ENCODE measurements at regions not wholly inside any gene's neighbourhood (a gene's known extent, or its start where the extent isn't known, plus 50 kb on each side); places are given as distances from the start of the nearest gene placed in this dataset.

- intact Hi-C loops (cut with micrococcal nuclease), result no loop called here
- H3K4me1 Mint-ChIP-seq (ENCODE audit: low read depth), result no peaks in the 10 kb centered on the region
- no peak overlapping the region for H3K4me3 Mint-ChIP-seq
- H3K9me3 Mint-ChIP-seq, result peaks cover 8% of the 10 kb centered on the region
- H3K27ac Mint-ChIP-seq, result no peak overlapping the region
- no peaks in the 10 kb centered on the region for H3K36me3 Mint-ChIP-seq (ENCODE audit: low read depth)
- H3K27me3 Mint-ChIP-seq, result peaks cover 4% of the 10 kb centered on the region
Measured at GRCh38 chr10:131731780-131732630, 168.8 kb upstream of the PPP2R2D start.

GRCh38 chr10:131732631-131733127, 168.1 kb upstream of the PPP2R2D start:
- peaks cover 2% of the 10 kb centered on the region for H3K27me3 Mint-ChIP-seq
- no peaks in the 10 kb centered on the region for H3K4me1 Mint-ChIP-seq (ENCODE audit: low read depth)
- intact Hi-C loops (cut with micrococcal nuclease), result no loop called here
- peaks cover 8% of the 10 kb centered on the region for H3K9me3 Mint-ChIP-seq
- no peak overlapping the region for H3K27ac Mint-ChIP-seq
- no peaks in the 10 kb centered on the region for H3K36me3 Mint-ChIP-seq (ENCODE audit: low read depth)
- H3K4me3 Mint-ChIP-seq, result no peak overlapping the region

- Mint-ChIP-seq H3K4me3 (no peak overlapping the region), H3K4me1 (ENCODE audit: low read depth) (no peaks in the 10 kb centered on the region)
Measured at GRCh38 chr10:131733596-131733995, 167.2 kb upstream of the PPP2R2D start.

GRCh38 chr10:131735577-131735976, 165.2 kb upstream of the PPP2R2D start:
- no peak overlapping the region for H3K4me3 Mint-ChIP-seq
- H3K27me3 Mint-ChIP-seq, result peaks cover 2% of the 10 kb centered on the region
- peaks cover 8% of the 10 kb centered on the region for H3K9me3 Mint-ChIP-seq
- H3K27ac Mint-ChIP-seq, result no peak overlapping the region
- H3K4me1 Mint-ChIP-seq (ENCODE audit: low read depth), result peaks cover 8% of the 10 kb centered on the region
- H3K36me3 Mint-ChIP-seq (ENCODE audit: low read depth), result no peaks in the 10 kb centered on the region
- intact Hi-C loops (cut with micrococcal nuclease), result no loop called here

More at GRCh38 chr10:131733596-131733995, 167.2 kb upstream of the PPP2R2D start:
- H3K27me3 Mint-ChIP-seq, result peaks cover 2% of the 10 kb centered on the region
- no peaks in the 10 kb centered on the region for H3K36me3 Mint-ChIP-seq (ENCODE audit: low read depth)
- peaks cover 8% of the 10 kb centered on the region for H3K9me3 Mint-ChIP-seq
- no peak overlapping the region for H3K27ac Mint-ChIP-seq
- intact Hi-C loops (cut with micrococcal nuclease), result no loop called here

- H3K27me3 Mint-ChIP-seq, result no peaks in the 10 kb centered on the region
- H3K4me1 Mint-ChIP-seq (ENCODE audit: low read depth), result peaks cover 8% of the 10 kb centered on the region
- peaks cover 8% of the 10 kb centered on the region for H3K9me3 Mint-ChIP-seq
- no peak overlapping the region for H3K4me3 Mint-ChIP-seq
- H3K27ac Mint-ChIP-seq, result no peak overlapping the region
- no peaks in the 10 kb centered on the region for H3K36me3 Mint-ChIP-seq (ENCODE audit: low read depth)
- intact Hi-C loops (cut with micrococcal nuclease), result no loop called here
Measured at GRCh38 chr10:131736321-131736980, 164.4 kb upstream of the PPP2R2D start.

- Mint-ChIP-seq H3K36me3 (ENCODE audit: low read depth) (no peaks in the 10 kb centered on the region), H3K4me1 (ENCODE audit: low read depth) (peaks cover 8% of the 10 kb centered on the region), H3K27ac (no peak overlapping the region), H3K9me3 (no peaks in the 10 kb centered on the region), H3K4me3 (no peak overlapping the region), H3K27me3 (no peaks in the 10 kb centered on the region)
- intact Hi-C loops (cut with micrococcal nuclease), result no loop called here
Measured at GRCh38 chr10:131737543-131738395, 163.0 kb upstream of the PPP2R2D start.

- intact Hi-C loops (cut with micrococcal nuclease), result no loop called here
- H3K36me3 Mint-ChIP-seq (ENCODE audit: low read depth), result no peaks in the 10 kb centered on the region
- H3K9me3 Mint-ChIP-seq, result no peaks in the 10 kb centered on the region
- H3K4me3 Mint-ChIP-seq, result no peak overlapping the region
- peaks cover 9% of the 10 kb centered on the region for H3K4me1 Mint-ChIP-seq (ENCODE audit: low read depth)
- no peak overlapping the region for H3K27ac Mint-ChIP-seq
- H3K27me3 Mint-ChIP-seq, result peaks cover 1% of the 10 kb centered on the region
Measured at GRCh38 chr10:131738396-131738735, 162.4 kb upstream of the PPP2R2D start.

- no peak overlapping the region for H3K27ac Mint-ChIP-seq
- no peaks in the 10 kb centered on the region for H3K36me3 Mint-ChIP-seq (ENCODE audit: low read depth)
- H3K9me3 Mint-ChIP-seq, result no peaks in the 10 kb centered on the region
- H3K27me3 Mint-ChIP-seq, result peaks cover 10% of the 10 kb centered on the region
- intact Hi-C loops (cut with micrococcal nuclease), result no loop called here
- H3K4me1 Mint-ChIP-seq (ENCODE audit: low read depth), result peaks cover 17% of the 10 kb centered on the region
- H3K4me3 Mint-ChIP-seq, result no peak overlapping the region
Measured at GRCh38 chr10:131739206-131739605, 161.6 kb upstream of the PPP2R2D start.

- Mint-ChIP-seq H3K36me3 (ENCODE audit: low read depth) (no peaks in the 10 kb centered on the region), H3K27ac (no peak overlapping the region), H3K4me1 (ENCODE audit: low read depth) (peaks cover 18% of the 10 kb centered on the region), H3K27me3 (peaks cover 18% of the 10 kb centered on the region), H3K9me3 (no peaks in the 10 kb centered on the region), H3K4me3 (no peak overlapping the region)
- intact Hi-C loops (cut with micrococcal nuclease), result no loop called here
Measured at GRCh38 chr10:131742500-131742951, 158.3 kb upstream of the PPP2R2D start.

GRCh38 chr10:131743190-131744151, 157.3 kb upstream of the PPP2R2D start:
- Mint-ChIP-seq H3K27me3 (peaks cover 18% of the 10 kb centered on the region), H3K4me3 (no peak overlapping the region), H3K36me3 (ENCODE audit: low read depth) (no peaks in the 10 kb centered on the region), H3K4me1 (ENCODE audit: low read depth) (peaks cover 18% of the 10 kb centered on the region), H3K9me3 (no peaks in the 10 kb centered on the region), H3K27ac (no peak overlapping the region)
- intact Hi-C loops (cut with micrococcal nuclease), result no loop called here

- Mint-ChIP-seq H3K4me1 (ENCODE audit: low read depth) (peaks cover 14% of the 10 kb centered on the region), H3K4me3 (no peak overlapping the region), H3K9me3 (no peaks in the 10 kb centered on the region)
Measured at GRCh38 chr10:131744346-131744745, 156.5 kb upstream of the PPP2R2D start.

GRCh38 chr10:131745591-131745990, 155.2 kb upstream of the PPP2R2D start:
- peaks cover 20% of the 10 kb centered on the region for H3K27me3 Mint-ChIP-seq
- H3K9me3 Mint-ChIP-seq, result no peaks in the 10 kb centered on the region
- no peaks in the 10 kb centered on the region for H3K36me3 Mint-ChIP-seq (ENCODE audit: low read depth)
- H3K4me3 Mint-ChIP-seq, result no peak overlapping the region
- peaks cover 11% of the 10 kb centered on the region for H3K4me1 Mint-ChIP-seq (ENCODE audit: low read depth)
- intact Hi-C loops (cut with micrococcal nuclease), result no loop called here
- no peak overlapping the region for H3K27ac Mint-ChIP-seq

More at GRCh38 chr10:131744346-131744745, 156.5 kb upstream of the PPP2R2D start:
- Mint-ChIP-seq H3K36me3 (ENCODE audit: low read depth) (no peaks in the 10 kb centered on the region), H3K27ac (no peak overlapping the region), H3K27me3 (peaks cover 20% of the 10 kb centered on the region)
- intact Hi-C loops (cut with micrococcal nuclease), result no loop called here

- peaks cover 20% of the 10 kb centered on the region for H3K27me3 Mint-ChIP-seq
- H3K4me3 Mint-ChIP-seq, result no peak overlapping the region
- peaks cover 11% of the 10 kb centered on the region for H3K4me1 Mint-ChIP-seq (ENCODE audit: low read depth)
- H3K9me3 Mint-ChIP-seq, result no peaks in the 10 kb centered on the region
- no peaks in the 10 kb centered on the region for H3K36me3 Mint-ChIP-seq (ENCODE audit: low read depth)
- intact Hi-C loops (cut with micrococcal nuclease), result no loop called here
- H3K27ac Mint-ChIP-seq, result no peak overlapping the region
Measured at GRCh38 chr10:131746241-131746711, 154.5 kb upstream of the PPP2R2D start.

Data from dendritic cell treated with granulocyte-macrophage colony-stimulating factor and Interleukin-4, amounts not matched to agents 40 ng/mL and 50 ng/mL, for 4 days (primary cell).